ENCODE measurements at regions not wholly inside any gene's neighbourhood (a gene's known extent, or its start where the extent isn't known, plus 50 kb on each side); places are given as distances from the start of the nearest gene placed in this dataset.

DNA sequence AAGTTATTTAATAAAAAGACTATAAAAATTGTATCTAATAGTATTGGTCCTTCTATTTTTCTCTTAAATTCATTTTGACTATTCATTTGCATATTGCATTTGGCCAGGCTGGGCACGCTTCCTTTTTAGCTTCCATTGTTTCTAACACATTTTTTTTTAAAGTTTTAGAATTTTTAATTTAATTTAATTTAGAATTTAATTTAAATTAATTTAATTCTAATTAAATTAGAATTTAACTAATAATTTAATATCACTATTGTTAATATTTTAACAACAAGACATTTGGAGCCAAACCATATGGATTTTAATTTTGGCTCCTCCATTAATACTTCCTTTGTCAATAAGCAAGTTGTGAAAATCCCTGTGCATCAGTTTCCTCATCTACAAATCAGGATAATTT, 856.9 kb upstream of the SEL1L start:
- no peak for DNase-seq

DNA sequence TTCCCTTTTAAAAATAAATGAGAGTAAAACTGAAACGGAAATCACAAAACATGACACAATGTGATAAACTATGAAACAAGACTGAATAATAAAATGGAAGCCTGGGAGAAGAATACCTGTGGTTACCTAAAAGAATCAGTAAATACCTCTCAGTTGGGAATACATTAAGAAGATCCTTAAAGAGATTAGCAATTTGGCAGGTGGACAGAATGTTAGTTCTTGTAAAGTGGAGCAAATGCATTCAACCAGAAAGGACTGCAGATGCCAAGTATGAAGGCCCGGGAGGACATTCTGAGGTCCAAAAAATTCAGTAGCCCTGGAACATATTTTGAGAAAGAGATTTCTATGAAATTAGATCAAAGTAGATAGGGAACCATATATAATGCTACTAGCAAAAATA, 861.3 kb upstream of the SEL1L start:
- no peak for DNase-seq

- DNase-seq = no peak
These were observed 864.6 kb upstream of the SEL1L start for GRCh38 chr14:82398256-82398655.

- DNase-seq = no peak
These were observed 870.3 kb upstream of the SEL1L start for GRCh38 chr14:82403987-82404386.

- no peak for DNase-seq
These were observed 876.4 kb upstream of the SEL1L start for GRCh38 chr14:82410064-82410463.

- no peak for DNase-seq
These were observed 877.6 kb upstream of the SEL1L start for GRCh38 chr14:82411298-82411697.

DNA sequence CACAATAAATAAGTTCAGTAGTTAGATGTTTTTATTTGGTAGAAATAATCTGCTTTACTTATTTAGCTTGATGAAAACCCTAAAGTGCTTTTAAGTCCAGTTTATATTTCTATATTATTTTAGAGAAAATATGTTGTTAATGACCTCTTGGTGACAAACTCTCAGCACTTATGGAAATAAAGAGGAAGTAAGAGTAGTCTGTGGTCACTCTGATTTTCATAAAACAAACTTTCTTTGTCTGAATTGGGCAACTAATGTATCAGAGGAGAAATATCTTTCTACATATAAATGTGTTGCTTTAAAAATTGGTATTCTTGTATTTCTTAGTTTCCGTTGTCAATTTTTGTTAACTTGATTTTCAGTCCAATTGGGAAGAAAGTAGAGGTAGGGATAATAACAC, 878.9 kb upstream of the SEL1L start:
- no peak for DNase-seq

GRCh38 chr14:82414853-82415539, 881.3 kb upstream of the SEL1L start:
- no peak for DNase-seq

- no peak for DNase-seq
These were observed 886.3 kb upstream of the SEL1L start for GRCh38 chr14:82419933-82420332.

- no peak for DNase-seq
These were observed 887.2 kb upstream of the SEL1L start for GRCh38 chr14:82420871-82421270.

DNA sequence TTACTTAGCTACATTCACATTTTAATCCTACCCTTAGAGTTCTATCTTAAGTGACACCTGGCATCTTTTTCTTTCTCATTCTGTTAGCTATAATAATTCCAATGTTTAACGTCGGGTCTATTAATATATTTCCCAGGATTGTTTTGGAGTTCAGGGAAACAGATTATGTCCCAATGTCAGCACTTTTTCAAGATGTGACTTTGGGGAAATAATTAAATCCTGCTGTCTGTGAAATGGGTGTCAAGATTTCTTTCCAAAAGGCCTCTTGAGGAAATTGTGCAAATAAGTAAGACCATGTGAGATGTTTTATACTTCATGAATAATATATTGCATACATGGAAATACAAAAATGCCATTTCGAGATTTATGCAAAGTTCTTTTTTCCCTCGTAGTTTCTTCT, 887.6 kb upstream of the SEL1L start:
- no peak for DNase-seq

GRCh38 chr14:82422230-82422629, 888.6 kb upstream of the SEL1L start:
- DNase-seq = no peak

- no peak for DNase-seq
These were observed 891.6 kb upstream of the SEL1L start for GRCh38 chr14:82425261-82425660.

GRCh38 chr14:82431031-82431430, 897.4 kb upstream of the SEL1L start:
- DNase-seq = no peak

GRCh38 chr14:82432301-82433105, 898.9 kb upstream of the SEL1L start:
- DNase-seq = no peak

DNA sequence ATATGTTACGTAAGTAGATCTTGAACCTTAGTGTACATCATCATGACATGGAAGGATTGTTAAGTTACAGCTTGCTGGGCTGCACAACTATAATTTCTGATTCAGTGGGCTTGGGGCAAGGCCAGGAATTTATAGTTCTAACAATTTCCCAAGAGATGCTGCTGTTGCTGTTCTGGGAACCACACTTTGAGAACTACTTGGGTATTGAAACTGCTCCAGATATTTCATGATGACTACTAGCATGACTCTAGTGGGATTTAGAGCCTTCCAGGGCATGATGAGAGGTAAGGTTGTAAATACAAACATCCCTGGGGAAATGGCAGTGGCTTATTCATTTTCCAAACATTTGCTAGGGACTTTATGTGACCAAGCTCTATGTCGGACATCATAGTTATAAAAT, 904.8 kb upstream of the SEL1L start:
- no peak for DNase-seq

DNA sequence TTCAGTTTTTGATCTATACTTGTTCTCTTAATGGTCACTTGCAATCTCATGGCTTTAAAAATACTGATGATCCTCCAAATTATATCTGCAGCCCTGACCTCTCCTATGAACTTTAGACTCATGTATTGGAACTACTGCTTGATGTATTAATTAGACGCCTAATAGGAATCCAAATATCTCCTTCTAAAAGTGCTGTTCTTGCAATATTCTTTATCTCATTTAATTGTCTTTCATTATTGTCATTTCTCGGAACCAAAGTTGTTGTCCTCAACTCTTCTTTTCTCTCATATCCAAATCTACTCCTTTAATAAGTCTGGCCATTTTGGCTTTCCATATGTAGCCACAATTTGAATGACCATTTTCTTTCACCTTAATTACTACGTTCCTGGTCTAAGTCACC, 907.6 kb upstream of the SEL1L start:
- DNase-seq = no peak

DNA sequence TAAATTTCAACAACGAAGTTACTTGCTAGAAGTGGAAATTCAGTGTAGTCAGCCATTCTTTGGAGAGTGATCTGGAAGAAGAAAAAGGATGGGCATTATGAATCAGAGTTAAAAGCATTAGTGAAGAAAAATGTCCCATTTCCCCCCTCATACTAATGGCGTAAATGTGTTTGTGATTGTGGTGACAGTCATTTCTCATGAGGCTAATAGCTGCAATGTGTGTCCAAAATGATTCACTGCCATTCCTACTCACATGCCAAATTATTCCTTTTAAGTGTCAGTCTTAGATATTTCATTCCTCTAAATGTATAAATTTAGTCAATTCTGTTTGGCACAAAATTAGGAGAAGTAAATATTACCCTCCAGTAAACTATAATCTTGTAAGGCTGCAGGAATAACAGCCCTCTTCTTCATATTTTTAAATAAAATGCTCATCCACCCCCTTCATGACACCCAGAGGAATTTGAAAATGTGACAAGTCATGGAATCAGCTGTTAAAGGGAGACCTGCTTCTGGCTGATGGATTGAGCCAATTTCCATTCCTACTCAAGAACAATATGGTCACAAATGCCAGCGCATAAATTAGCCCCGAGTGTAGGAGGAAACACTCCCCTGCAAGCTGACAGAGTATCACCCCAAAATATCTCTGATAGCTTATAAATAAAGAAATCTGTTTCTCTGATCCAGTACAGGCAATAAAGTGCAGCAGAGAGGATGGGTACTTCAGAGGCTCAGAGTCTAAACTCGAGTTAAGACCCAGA, 912.3 kb upstream of the SEL1L start:
- no peak for DNase-seq

DNA sequence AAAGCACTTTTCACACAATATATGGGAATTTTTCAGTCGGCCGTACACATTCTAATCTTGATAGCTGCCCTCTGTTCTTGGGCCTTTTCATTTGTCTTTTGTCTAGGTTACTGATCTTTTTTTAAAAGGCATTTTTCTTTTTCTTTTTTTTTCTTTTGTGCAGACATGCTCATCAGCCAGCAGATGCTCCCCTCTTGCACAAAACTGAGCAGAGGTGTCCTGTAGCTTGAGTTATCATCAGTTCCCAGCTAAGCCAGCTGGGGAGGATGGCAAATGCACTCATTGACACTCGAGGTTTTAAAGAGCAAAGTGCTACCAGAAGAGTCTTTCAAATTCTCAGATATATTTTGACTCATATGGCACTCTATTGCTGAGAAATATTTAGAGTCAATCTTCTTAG, 913.9 kb upstream of the SEL1L start:
- DNase-seq = no peak

GRCh38 chr14:82449926-82450468, 916.3 kb upstream of the SEL1L start:
- DNase-seq = no peak

DNA sequence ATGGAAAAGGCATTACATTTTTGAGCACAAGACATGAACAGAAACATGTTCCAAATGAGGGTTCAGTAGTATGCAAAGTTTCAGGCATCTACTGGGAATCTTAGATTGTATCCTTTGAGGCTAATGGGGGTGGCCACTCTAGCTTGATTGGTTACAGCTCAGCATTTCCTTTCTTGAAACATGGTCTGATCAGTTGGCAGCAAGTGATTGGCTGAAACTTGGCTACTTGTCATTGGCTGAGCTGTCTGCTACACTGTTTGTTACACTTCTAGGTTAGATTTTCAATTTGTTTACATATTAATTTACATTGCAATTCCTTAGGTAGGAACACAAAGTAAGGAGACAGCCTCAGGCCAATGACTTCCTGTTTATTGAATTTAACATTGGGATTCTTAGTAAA, 918.0 kb upstream of the SEL1L start:
- no peak for DNase-seq

DNA sequence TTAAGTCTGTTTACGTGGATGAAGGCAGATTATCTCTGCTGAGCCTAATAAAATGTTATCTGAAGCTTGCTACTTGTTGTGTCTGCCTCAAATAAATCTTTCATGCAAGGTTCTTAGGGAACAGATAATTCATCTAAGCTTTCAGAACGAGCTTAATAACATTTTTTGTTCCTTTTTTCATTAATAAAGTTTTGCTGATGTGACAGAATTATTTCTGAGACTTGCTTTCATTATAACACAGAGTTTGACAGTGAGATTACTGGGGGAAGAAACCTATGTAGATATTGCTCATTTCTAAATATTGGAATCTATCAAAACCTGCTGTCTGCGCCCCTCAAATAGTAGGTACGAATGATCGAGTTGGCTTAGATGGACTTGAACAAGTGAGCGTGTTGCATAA, 948.7 kb upstream of the SEL1L start:
- DNase-seq = no peak

- DNase-seq = no peak
These were observed 954.8 kb upstream of the SEL1L start for GRCh38 chr14:82488473-82488872.

DNA sequence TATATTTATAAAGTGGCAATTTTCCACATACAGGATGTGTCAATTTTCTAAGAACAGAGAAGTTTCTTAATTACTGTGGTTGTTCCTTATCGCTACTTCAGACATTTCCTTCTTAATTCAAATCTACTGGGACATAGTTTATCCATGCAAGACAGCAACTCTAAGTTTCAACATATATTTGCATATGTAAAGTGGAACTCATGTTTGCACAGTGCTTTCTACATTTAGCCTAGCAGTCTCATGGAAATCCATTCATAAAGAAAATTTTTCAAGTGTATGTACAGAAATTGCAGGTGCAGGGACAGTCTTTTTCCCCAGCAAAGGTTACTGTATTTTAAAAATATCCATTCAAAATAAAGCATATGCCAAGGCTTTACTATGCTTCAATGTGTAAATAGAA, 956.7 kb upstream of the SEL1L start:
- no peak for DNase-seq

Measured in GDM1 (cell line).